ENCODE measurements at regions not wholly inside any gene's neighbourhood (a gene's known extent, or its start where the extent isn't known, plus 50 kb on each side); places are given as distances from the start of the nearest gene placed in this dataset.

GRCh38 chr6:67112120-67112519 is 1405.1 kb upstream of the EYS start:
- no peak for TF ChIP-seq MZF1 (tag by site-specific recombination; IDR thresholded peaks at IDR 0.05; ENCODE audit: borderline replicate concordance)
- TF ChIP-seq ZNF777 (tag by site-specific recombination; IDR thresholded peaks at IDR 0.05; ENCODE audit: borderline replicate concordance), result no peak
- TF ChIP-seq, protein P1, sequence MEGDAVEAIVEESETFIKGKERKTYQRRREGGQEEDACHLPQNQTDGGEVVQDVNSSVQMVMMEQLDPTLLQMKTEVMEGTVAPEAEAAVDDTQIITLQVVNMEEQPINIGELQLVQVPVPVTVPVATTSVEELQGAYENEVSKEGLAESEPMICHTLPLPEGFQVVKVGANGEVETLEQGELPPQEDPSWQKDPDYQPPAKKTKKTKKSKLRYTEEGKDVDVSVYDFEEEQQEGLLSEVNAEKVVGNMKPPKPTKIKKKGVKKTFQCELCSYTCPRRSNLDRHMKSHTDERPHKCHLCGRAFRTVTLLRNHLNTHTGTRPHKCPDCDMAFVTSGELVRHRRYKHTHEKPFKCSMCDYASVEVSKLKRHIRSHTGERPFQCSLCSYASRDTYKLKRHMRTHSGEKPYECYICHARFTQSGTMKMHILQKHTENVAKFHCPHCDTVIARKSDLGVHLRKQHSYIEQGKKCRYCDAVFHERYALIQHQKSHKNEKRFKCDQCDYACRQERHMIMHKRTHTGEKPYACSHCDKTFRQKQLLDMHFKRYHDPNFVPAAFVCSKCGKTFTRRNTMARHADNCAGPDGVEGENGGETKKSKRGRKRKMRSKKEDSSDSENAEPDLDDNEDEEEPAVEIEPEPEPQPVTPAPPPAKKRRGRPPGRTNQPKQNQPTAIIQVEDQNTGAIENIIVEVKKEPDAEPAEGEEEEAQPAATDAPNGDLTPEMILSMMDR (tag by site-specific recombination; IDR thresholded peaks at IDR 0.05), result no peak
- no peak for TF ChIP-seq KLF10 (tag by site-specific recombination; IDR thresholded peaks at IDR 0.05)
- no peak for TF ChIP-seq KLF1 (tag by site-specific recombination; IDR thresholded peaks at IDR 0.05)
- no peak for TF ChIP-seq ZBTB10 (tag by site-specific recombination; IDR thresholded peaks at IDR 0.05)

Data from HEK293 (cell line).